ENCODE measurements at regions not wholly inside any gene's neighbourhood (a gene's known extent, or its start where the extent isn't known, plus 50 kb on each side); places are given as distances from the start of the nearest gene placed in this dataset.

- TF ChIP-seq, protein P1, sequence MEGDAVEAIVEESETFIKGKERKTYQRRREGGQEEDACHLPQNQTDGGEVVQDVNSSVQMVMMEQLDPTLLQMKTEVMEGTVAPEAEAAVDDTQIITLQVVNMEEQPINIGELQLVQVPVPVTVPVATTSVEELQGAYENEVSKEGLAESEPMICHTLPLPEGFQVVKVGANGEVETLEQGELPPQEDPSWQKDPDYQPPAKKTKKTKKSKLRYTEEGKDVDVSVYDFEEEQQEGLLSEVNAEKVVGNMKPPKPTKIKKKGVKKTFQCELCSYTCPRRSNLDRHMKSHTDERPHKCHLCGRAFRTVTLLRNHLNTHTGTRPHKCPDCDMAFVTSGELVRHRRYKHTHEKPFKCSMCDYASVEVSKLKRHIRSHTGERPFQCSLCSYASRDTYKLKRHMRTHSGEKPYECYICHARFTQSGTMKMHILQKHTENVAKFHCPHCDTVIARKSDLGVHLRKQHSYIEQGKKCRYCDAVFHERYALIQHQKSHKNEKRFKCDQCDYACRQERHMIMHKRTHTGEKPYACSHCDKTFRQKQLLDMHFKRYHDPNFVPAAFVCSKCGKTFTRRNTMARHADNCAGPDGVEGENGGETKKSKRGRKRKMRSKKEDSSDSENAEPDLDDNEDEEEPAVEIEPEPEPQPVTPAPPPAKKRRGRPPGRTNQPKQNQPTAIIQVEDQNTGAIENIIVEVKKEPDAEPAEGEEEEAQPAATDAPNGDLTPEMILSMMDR (IDR thresholded peaks at IDR 0.05; ENCODE audit: poor library complexity, severe bottlenecking), result no peak
- Histone ChIP-seq H3K9me3 (ENCODE audit: severe bottlenecking) (no peaks in the 10 kb centered on the region), H3K36me3 (ENCODE audit: low read depth) (no peaks in the 10 kb centered on the region), H3K4me1 (ENCODE audit: insufficient read depth, poor library complexity, severe bottlenecking) (peaks cover 7% of the 10 kb centered on the region), H3K27me3 (ENCODE audit: insufficient read depth, poor library complexity, severe bottlenecking) (no peaks in the 10 kb centered on the region), H3K27ac (ENCODE audit: poor library complexity, severe bottlenecking) (peak overlapping the region; percentile 75), H3K4me3 (ENCODE audit: severe bottlenecking) (no peak overlapping the region)
- ATAC-seq (ENCODE audit: low read depth) (peak; percentile 98), DNase-seq (ENCODE audit: low spot score) (no peak)
These were observed 203.0 kb downstream of the TOMM20 start for GRCh38 chr1:234925440-234926263.

GRCh38 chr1:234924450-234925355 lies 203.9 kb downstream of the TOMM20 start:
- no peak for ATAC-seq (ENCODE audit: low read depth)
- Histone ChIP-seq H3K27me3 (ENCODE audit: insufficient read depth, poor library complexity, severe bottlenecking) (no peaks in the 10 kb centered on the region), H3K4me3 (ENCODE audit: severe bottlenecking) (no peak overlapping the region), H3K27ac (ENCODE audit: poor library complexity, severe bottlenecking) (peak overlapping the region; percentile 75), H3K36me3 (ENCODE audit: low read depth) (no peaks in the 10 kb centered on the region), H3K4me1 (ENCODE audit: insufficient read depth, poor library complexity, severe bottlenecking) (peaks cover 7% of the 10 kb centered on the region), H3K9me3 (ENCODE audit: severe bottlenecking) (no peaks in the 10 kb centered on the region)
- DNase-seq (ENCODE audit: low spot score), result no peak
- TF ChIP-seq, protein P1 (IDR thresholded peaks at IDR 0.05; ENCODE audit: poor library complexity, severe bottlenecking), result no peak

DNA sequence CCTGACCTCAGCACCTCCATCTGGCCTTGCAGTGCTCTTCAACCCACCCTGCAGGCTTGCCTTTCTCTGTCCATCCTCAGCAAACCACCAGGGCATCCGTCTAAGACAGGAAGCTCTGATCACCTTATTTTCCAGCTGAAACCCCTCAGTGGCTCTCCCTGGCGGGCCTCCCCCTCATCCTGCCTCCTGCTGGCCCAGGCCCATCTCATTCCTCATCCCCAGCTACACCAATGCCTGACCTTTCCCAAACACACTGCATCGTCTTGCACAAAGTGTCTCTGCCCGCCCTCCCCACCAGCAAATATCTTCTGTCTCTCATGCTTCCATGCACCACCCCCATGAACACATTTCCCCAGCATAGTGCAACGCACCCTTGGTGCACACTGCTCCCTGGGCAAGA lies 205.0 kb downstream of the TOMM20 start:
- Histone ChIP-seq H3K27ac (ENCODE audit: poor library complexity, severe bottlenecking) (no peak overlapping the region), H3K4me1 (ENCODE audit: insufficient read depth, poor library complexity, severe bottlenecking) (peaks cover 7% of the 10 kb centered on the region), H3K4me3 (ENCODE audit: severe bottlenecking) (no peak overlapping the region), H3K36me3 (ENCODE audit: low read depth) (no peaks in the 10 kb centered on the region), H3K9me3 (ENCODE audit: severe bottlenecking) (no peaks in the 10 kb centered on the region), H3K27me3 (ENCODE audit: insufficient read depth, poor library complexity, severe bottlenecking) (no peaks in the 10 kb centered on the region)
- no peak for ATAC-seq (ENCODE audit: low read depth)
- no peak for DNase-seq (ENCODE audit: low spot score)
- TF ChIP-seq, protein P1 (IDR thresholded peaks at IDR 0.05; ENCODE audit: poor library complexity, severe bottlenecking), result no peak

DNA sequence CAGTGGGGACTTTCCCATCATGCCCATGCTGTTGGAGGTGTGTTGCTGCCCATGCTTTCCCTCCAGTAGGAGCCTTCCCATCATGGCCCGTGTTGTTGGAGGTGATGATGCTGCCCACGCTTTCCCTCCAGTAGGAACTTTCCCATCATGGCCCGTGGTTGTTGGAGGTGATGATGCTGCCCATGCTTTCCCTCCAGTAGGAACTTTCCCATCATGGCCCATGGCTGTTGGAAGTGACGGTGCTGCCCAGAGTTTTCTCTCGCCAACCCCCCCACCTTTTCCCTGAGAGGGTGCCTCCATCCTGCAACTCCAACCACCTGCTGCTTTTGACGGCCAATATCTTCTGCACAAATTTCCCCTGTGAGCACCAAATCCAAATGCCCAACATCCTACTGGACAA lies 205.7 kb downstream of the TOMM20 start:
- Histone ChIP-seq H3K27ac (ENCODE audit: poor library complexity, severe bottlenecking) (no peak overlapping the region), H3K36me3 (ENCODE audit: low read depth) (no peaks in the 10 kb centered on the region), H3K4me3 (ENCODE audit: severe bottlenecking) (no peak overlapping the region), H3K9me3 (ENCODE audit: severe bottlenecking) (no peaks in the 10 kb centered on the region), H3K4me1 (ENCODE audit: insufficient read depth, poor library complexity, severe bottlenecking) (peaks cover 7% of the 10 kb centered on the region), H3K27me3 (ENCODE audit: insufficient read depth, poor library complexity, severe bottlenecking) (no peaks in the 10 kb centered on the region)
- no peak for ATAC-seq (ENCODE audit: low read depth)
- DNase-seq (ENCODE audit: low spot score), result no peak
- TF ChIP-seq, protein P1 (IDR thresholded peaks at IDR 0.05; ENCODE audit: poor library complexity, severe bottlenecking), result no peak
